ENCODE measurements at regions not wholly inside any gene's neighbourhood (a gene's known extent, or its start where the extent isn't known, plus 50 kb on each side); places are given as distances from the start of the nearest gene placed in this dataset.

- no peak for TF ChIP-seq SIN3A (IDR thresholded peaks at IDR 0.05; ENCODE audit: borderline replicate concordance, insufficient read depth, low read depth, low read length)
- no peak for TF ChIP-seq POLR2AphosphoS5 (IDR thresholded peaks at IDR 0.05; ENCODE audit: low read depth, low read length)
- TF ChIP-seq, protein P1, sequence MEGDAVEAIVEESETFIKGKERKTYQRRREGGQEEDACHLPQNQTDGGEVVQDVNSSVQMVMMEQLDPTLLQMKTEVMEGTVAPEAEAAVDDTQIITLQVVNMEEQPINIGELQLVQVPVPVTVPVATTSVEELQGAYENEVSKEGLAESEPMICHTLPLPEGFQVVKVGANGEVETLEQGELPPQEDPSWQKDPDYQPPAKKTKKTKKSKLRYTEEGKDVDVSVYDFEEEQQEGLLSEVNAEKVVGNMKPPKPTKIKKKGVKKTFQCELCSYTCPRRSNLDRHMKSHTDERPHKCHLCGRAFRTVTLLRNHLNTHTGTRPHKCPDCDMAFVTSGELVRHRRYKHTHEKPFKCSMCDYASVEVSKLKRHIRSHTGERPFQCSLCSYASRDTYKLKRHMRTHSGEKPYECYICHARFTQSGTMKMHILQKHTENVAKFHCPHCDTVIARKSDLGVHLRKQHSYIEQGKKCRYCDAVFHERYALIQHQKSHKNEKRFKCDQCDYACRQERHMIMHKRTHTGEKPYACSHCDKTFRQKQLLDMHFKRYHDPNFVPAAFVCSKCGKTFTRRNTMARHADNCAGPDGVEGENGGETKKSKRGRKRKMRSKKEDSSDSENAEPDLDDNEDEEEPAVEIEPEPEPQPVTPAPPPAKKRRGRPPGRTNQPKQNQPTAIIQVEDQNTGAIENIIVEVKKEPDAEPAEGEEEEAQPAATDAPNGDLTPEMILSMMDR (IDR thresholded peaks at IDR 0.05): no peak
- TF ChIP-seq, protein P2, sequence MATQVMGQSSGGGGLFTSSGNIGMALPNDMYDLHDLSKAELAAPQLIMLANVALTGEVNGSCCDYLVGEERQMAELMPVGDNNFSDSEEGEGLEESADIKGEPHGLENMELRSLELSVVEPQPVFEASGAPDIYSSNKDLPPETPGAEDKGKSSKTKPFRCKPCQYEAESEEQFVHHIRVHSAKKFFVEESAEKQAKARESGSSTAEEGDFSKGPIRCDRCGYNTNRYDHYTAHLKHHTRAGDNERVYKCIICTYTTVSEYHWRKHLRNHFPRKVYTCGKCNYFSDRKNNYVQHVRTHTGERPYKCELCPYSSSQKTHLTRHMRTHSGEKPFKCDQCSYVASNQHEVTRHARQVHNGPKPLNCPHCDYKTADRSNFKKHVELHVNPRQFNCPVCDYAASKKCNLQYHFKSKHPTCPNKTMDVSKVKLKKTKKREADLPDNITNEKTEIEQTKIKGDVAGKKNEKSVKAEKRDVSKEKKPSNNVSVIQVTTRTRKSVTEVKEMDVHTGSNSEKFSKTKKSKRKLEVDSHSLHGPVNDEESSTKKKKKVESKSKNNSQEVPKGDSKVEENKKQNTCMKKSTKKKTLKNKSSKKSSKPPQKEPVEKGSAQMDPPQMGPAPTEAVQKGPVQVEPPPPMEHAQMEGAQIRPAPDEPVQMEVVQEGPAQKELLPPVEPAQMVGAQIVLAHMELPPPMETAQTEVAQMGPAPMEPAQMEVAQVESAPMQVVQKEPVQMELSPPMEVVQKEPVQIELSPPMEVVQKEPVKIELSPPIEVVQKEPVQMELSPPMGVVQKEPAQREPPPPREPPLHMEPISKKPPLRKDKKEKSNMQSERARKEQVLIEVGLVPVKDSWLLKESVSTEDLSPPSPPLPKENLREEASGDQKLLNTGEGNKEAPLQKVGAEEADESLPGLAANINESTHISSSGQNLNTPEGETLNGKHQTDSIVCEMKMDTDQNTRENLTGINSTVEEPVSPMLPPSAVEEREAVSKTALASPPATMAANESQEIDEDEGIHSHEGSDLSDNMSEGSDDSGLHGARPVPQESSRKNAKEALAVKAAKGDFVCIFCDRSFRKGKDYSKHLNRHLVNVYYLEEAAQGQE (IDR thresholded peaks at IDR 0.05; ENCODE audit: insufficient read depth in 1 of 2, low read depth in 2 of 2, low read length in 1 of 2): no peak
- TF ChIP-seq TCF7L2 (IDR thresholded peaks at IDR 0.05; ENCODE audit: low read depth, low read length): no peak
- ChIA-PET CTCF (no interaction called here), POLR2A (no interaction called here)
- Histone ChIP-seq H3K27ac (ENCODE audit: low read length) (no peak overlapping the region), H3K36me3 (ENCODE audit: control insufficient read depth, insufficient read depth, low read length) (no peaks in the 10 kb centered on the region), H3K4me1 (ENCODE audit: control insufficient read depth, insufficient read depth, low read length) (no peaks in the 10 kb centered on the region), H3K9me3 (ENCODE audit: control insufficient read depth, insufficient read depth, low read depth, low read length) (no peaks in the 10 kb centered on the region), H3K27me3 (ENCODE audit: control insufficient read depth, insufficient read depth, low read length) (no peaks in the 10 kb centered on the region), H3K4me3 (ENCODE audit: low read depth in 2 of 2, low read length in 2 of 2) (no peak overlapping the region)
- intact Hi-C loops (cut with micrococcal nuclease; ENCODE audit: unreplicated experiment): no loop called here
- no TSS peak for BruUV-seq (replicated peaks)
- in situ Hi-C loops (cut with HindIII; ENCODE audit: low pct_unique_long_range_greater_than_20kb, low sequenced_read_pairs): no loop called here
- ATAC-seq: no peak
- no peak for DNase-seq (ENCODE audit: low read depth, low spot score)
These were observed 975.7 kb upstream of the ADGRL4 start for GRCh38 chr1:79982211-79982610.

- no peak for DNase-seq (ENCODE audit: low read depth, low spot score)
- intact Hi-C loops (cut with micrococcal nuclease; ENCODE audit: unreplicated experiment) (no loop called here), in situ Hi-C loops (cut with HindIII; ENCODE audit: low pct_unique_long_range_greater_than_20kb, low sequenced_read_pairs) (no loop called here)
- POLR2A ChIA-PET: no interaction called here
- Histone ChIP-seq H3K27me3 (ENCODE audit: control insufficient read depth, insufficient read depth, low read length) (no peaks in the 10 kb centered on the region), H3K27ac (ENCODE audit: low read length) (no peak overlapping the region), H3K9me3 (ENCODE audit: control insufficient read depth, insufficient read depth, low read depth, low read length) (no peaks in the 10 kb centered on the region), H3K4me3 (ENCODE audit: low read depth in 2 of 2, low read length in 2 of 2) (no peak overlapping the region), H3K4me1 (ENCODE audit: control insufficient read depth, insufficient read depth, low read length) (no peaks in the 10 kb centered on the region), H3K36me3 (ENCODE audit: control insufficient read depth, insufficient read depth, low read length) (no peaks in the 10 kb centered on the region)
- no peak for ATAC-seq
- no peak for TF ChIP-seq POLR2AphosphoS5 (IDR thresholded peaks at IDR 0.05; ENCODE audit: low read depth, low read length)
- CTCF ChIA-PET: no interaction called here
- no TSS peak for BruUV-seq (replicated peaks)
These were observed 975.0 kb upstream of the ADGRL4 start for GRCh38 chr1:79981481-79981880.

DNA sequence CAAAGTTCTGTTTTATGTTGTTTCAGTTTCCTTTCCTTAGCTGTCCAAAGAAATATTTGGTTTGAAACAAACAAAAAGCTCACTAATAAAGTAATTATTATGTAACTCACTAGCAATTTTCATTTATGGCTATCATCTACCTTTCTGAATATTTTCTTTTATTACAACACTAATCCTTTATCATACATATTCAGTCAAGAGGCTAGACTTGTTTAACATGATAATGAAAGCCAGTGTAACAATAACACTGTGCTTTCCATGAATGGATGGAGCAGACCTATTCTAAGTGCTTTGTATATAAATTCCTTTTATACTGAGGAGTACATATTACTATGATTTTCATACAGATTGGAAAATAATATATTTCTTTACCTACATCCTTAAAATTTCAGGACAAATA is 972.8 kb upstream of the ADGRL4 start:
- no peak for TF ChIP-seq POLR2AphosphoS5 (IDR thresholded peaks at IDR 0.05; ENCODE audit: low read depth, low read length)
- no peak for TF ChIP-seq TCF7L2 (IDR thresholded peaks at IDR 0.05; ENCODE audit: low read depth, low read length)
- no peak for TF ChIP-seq SIN3A (IDR thresholded peaks at IDR 0.05; ENCODE audit: borderline replicate concordance, insufficient read depth, low read depth, low read length)
- TF ChIP-seq, protein P2 (IDR thresholded peaks at IDR 0.05; ENCODE audit: insufficient read depth in 1 of 2, low read depth in 2 of 2, low read length in 1 of 2): no peak
- TF ChIP-seq, protein P1 (IDR thresholded peaks at IDR 0.05): no peak
- H3K27me3 ChIP-seq (ENCODE audit: control insufficient read depth, insufficient read depth, low read length): no peaks in the 10 kb centered on the region
- H3K27ac ChIP-seq (ENCODE audit: low read length): no peak overlapping the region
- H3K36me3 ChIP-seq (ENCODE audit: control insufficient read depth, insufficient read depth, low read length): no peaks in the 10 kb centered on the region
- no peak overlapping the region for H3K4me3 ChIP-seq (ENCODE audit: low read depth in 2 of 2, low read length in 2 of 2)
- intact Hi-C loops (cut with micrococcal nuclease; ENCODE audit: unreplicated experiment) (no loop called here), in situ Hi-C loops (cut with HindIII; ENCODE audit: low pct_unique_long_range_greater_than_20kb, low sequenced_read_pairs) (no loop called here)
- ATAC-seq: no peak
- no TSS peak for BruUV-seq (replicated peaks)
- ChIA-PET POLR2A (no interaction called here), CTCF (no interaction called here)
- no peaks in the 10 kb centered on the region for H3K4me1 ChIP-seq (ENCODE audit: control insufficient read depth, insufficient read depth, low read length)
- DNase-seq (ENCODE audit: low read depth, low spot score): no peak
- no peaks in the 10 kb centered on the region for H3K9me3 ChIP-seq (ENCODE audit: control insufficient read depth, insufficient read depth, low read depth, low read length)

All from Panc1 (cell line).